IMR-90 (cell line): ENCODE measurements at regions not wholly inside any gene's neighbourhood (a gene's known extent, or its start where the extent isn't known, plus 50 kb on each side); places are given as distances from the start of the nearest gene placed in this dataset.

ENCODE experiments used
- ATAC-seq: fragments of 200-7000 bp; cut with Tn5 transposase; 2 replicates; pipeline ENCODE4 v1.9.1; 2020; ENCODE audit warnings: low read depth, mild to moderate bottlenecking, moderate library complexity
- BruUV-seq: library from RNA; stranded (reverse); fragments of 400-500 nt; replicated peaks from 2 replicates; lab custom pipeline; 2021; lab: Mats Ljungman, UMichigan
- CTCF ChIA-PET: fragments of 300-600 bp; formaldehyde crosslinking; extraction: SDS; loops from one replicate; lab custom pipeline; 2021; ENCODE audit warnings: antibody characterized with exemption; lab: Yijun Ruan, JAX
- POLR2A ChIA-PET: fragments of 300-600 bp; sonication (Branson Sonifier 250); formaldehyde crosslinking; loops from one replicate; lab custom pipeline; 2022; ENCODE audit warnings: antibody characterized with exemption; ENCODE audit not compliant: unreplicated experiment; lab: Charles Lee
- DNase-seq: peaks from one replicate; pipeline ENCODE4 v3.0.0; 2013
- H2AFZ ChIP-seq: replicated peaks from 2 replicates; pipeline ENCODE3; 2013; ENCODE audit warnings: low read length, mild to moderate bottlenecking; ENCODE audit not compliant: poor library complexity
- H2AK5ac ChIP-seq: 2 replicates; pipeline ENCODE4 v1.6.1; 2013; ENCODE audit warnings: low read depth, low read length, inconsistent platforms
- H2AK9ac ChIP-seq: replicated peaks from 2 replicates; pipeline ENCODE3; 2013; ENCODE audit warnings: mild to moderate bottlenecking, low read depth, low read length, moderate library complexity; ENCODE audit not compliant: poor library complexity
- H2BK120ac ChIP-seq: 2 replicates; pipeline ENCODE4 v1.6.1; 2013; ENCODE audit warnings: low read depth, low read length, inconsistent platforms
- H2BK15ac ChIP-seq: 3 replicates; pipeline ENCODE4 v1.6.1; 2013; ENCODE audit warnings: low read depth, low read length, inconsistent platforms
- H2BK20ac ChIP-seq: 2 replicates; pipeline ENCODE4 v1.6.1; 2013; ENCODE audit warnings: low read depth, mild to moderate bottlenecking, inconsistent platforms, low read length, moderate library complexity
- H2BK5ac ChIP-seq: 2 replicates; pipeline ENCODE4 v1.6.1; 2013; ENCODE audit warnings: mild to moderate bottlenecking, low read depth, low read length, inconsistent platforms; ENCODE audit not compliant: poor library complexity, severe bottlenecking
- H3K14ac ChIP-seq: replicated peaks from 2 replicates; pipeline ENCODE4 v1.6.1; 2013; ENCODE audit warnings: low read depth, low read length, inconsistent platforms
- H3K18ac ChIP-seq: 2 replicates; pipeline ENCODE4 v1.6.1; 2013; ENCODE audit warnings: low read depth, low read length, control low read depth
- H3K23ac ChIP-seq: 2 replicates; pipeline ENCODE4 v1.6.1; 2013; ENCODE audit warnings: low read depth, low read length, inconsistent platforms
- H3K27ac ChIP-seq: 2 replicates; pipeline ENCODE4 v1.5.1; 2013; ENCODE audit warnings: mild to moderate bottlenecking, control low read depth, low read length; ENCODE audit not compliant: insufficient read depth
- H3K27me3 ChIP-seq: 2 replicates; pipeline ENCODE4 v1.6.1; 2013; ENCODE audit warnings: low read length; ENCODE audit not compliant: control insufficient read depth, insufficient read depth
- H3K36me3 ChIP-seq: 2 replicates; pipeline ENCODE4 v1.6.1; 2013; ENCODE audit warnings: low read length, mixed read lengths; ENCODE audit not compliant: control insufficient read depth, insufficient read depth
- H3K4ac ChIP-seq: 2 replicates; pipeline ENCODE4 v1.6.1; 2013; ENCODE audit warnings: low read depth, low read length, inconsistent platforms
- H3K4me1 ChIP-seq: 2 replicates; pipeline ENCODE4 v1.6.1; 2013; ENCODE audit warnings: low read length, mixed read lengths; ENCODE audit not compliant: control insufficient read depth, insufficient read depth
- H3K4me2 ChIP-seq: 2 replicates; pipeline ENCODE4 v1.6.1; 2013; ENCODE audit warnings: low read depth, mild to moderate bottlenecking, control low read depth, low read length, moderate library complexity
- H3K4me3 ChIP-seq: 2 replicates; pipeline ENCODE4 v1.5.1; 2013; ENCODE audit warnings: low read depth, mild to moderate bottlenecking, control low read depth, low read length, moderate library complexity; ENCODE audit not compliant: insufficient read depth
- H3K56ac ChIP-seq: 2 replicates; pipeline ENCODE4 v1.6.1; 2013; ENCODE audit warnings: low read length, inconsistent platforms; ENCODE audit not compliant: insufficient read depth; ENCODE audit errors: extremely low read depth
- H3K79me1 ChIP-seq, 2 experiments: 2 replicates each; pipeline ENCODE4 v1.6.1; 2013; ENCODE audit warnings: low read length in 2 of 2, inconsistent platforms in 1 of 2, low read depth in 1 of 2
- H3K9ac ChIP-seq: 2 replicates; pipeline ENCODE4 v1.6.1; 2013; ENCODE audit warnings: low read depth, low read length, control low read depth
- H3K9me1 ChIP-seq: 2 replicates; pipeline ENCODE4 v1.6.1; 2013; ENCODE audit warnings: low read length, inconsistent platforms; ENCODE audit not compliant: insufficient read depth
- H3K9me3 ChIP-seq: 2 replicates; pipeline ENCODE4 v1.6.1; 2013; ENCODE audit warnings: low read length; ENCODE audit not compliant: control insufficient read depth, insufficient read depth
- H4K20me1 ChIP-seq: 2 replicates; pipeline ENCODE4 v1.6.1; 2013; ENCODE audit warnings: low read length, inconsistent platforms; ENCODE audit not compliant: insufficient read depth
- H4K5ac ChIP-seq: 2 replicates; pipeline ENCODE4 v1.6.1; 2013; ENCODE audit warnings: mild to moderate bottlenecking, low read depth, low read length, control low read depth
- H4K8ac ChIP-seq, 2 experiments: 2 replicates each; pipeline ENCODE4 v1.6.1; 2013; ENCODE audit warnings: low read depth in 2 of 2, low read length in 2 of 2, control low read depth in 1 of 2, inconsistent platforms in 1 of 2
- H4K91ac ChIP-seq: 2 replicates; pipeline ENCODE4 v1.6.1; 2013; ENCODE audit warnings: low read depth, low read length, inconsistent platforms; ENCODE audit not compliant: insufficient read depth
- BHLHE40 ChIP-seq: fragments of 150-350 bp; IDR thresholded peaks from 2 replicates; pipeline ENCODE4 v1.6.1; 2016; ENCODE audit warnings: mild to moderate bottlenecking, low read depth, low read length
- CEBPB ChIP-seq: IDR thresholded peaks from 2 replicates; pipeline ENCODE4 v1.6.1; 2012; ENCODE audit warnings: low read depth, low read length, improper control_type of control experiment
- CHD1 ChIP-seq: IDR thresholded peaks from 2 replicates; pipeline ENCODE4 v1.6.1; 2012; ENCODE audit warnings: low read depth, low read length, improper control_type of control experiment
- FOS ChIP-seq: fragments of 150-350 bp; IDR thresholded peaks from 2 replicates; pipeline ENCODE4 v1.6.1; 2016; ENCODE audit warnings: low read depth, low read length
- MAFK ChIP-seq: IDR thresholded peaks from 2 replicates; pipeline ENCODE4 v1.6.1; 2012; ENCODE audit warnings: low read depth, low read length, improper control_type of control experiment
- MAZ ChIP-seq: IDR thresholded peaks from 2 replicates; pipeline ENCODE4 v1.6.1; 2012; ENCODE audit warnings: low read depth, mild to moderate bottlenecking, low read length, improper control_type of control experiment, moderate library complexity, borderline replicate concordance
- MXI1 ChIP-seq: IDR thresholded peaks from 2 replicates; pipeline ENCODE4 v1.6.1; 2012; ENCODE audit warnings: low read depth, mild to moderate bottlenecking, low read length, moderate library complexity, borderline replicate concordance
- NFE2L2 ChIP-seq: fragments of 150-350 bp; IDR thresholded peaks from 2 replicates; pipeline ENCODE4 v1.6.1; 2016; ENCODE audit warnings: low read depth, mild to moderate bottlenecking, low read length
- POLR2A ChIP-seq: IDR thresholded peaks from 2 replicates; pipeline ENCODE4 v1.6.1; 2012; ENCODE audit warnings: mild to moderate bottlenecking, low read depth, low read length
- RAD21 ChIP-seq: IDR thresholded peaks from 2 replicates; pipeline ENCODE4 v1.6.1; 2012; ENCODE audit warnings: low read length, improper control_type of control experiment
- RCOR1 ChIP-seq: IDR thresholded peaks from 2 replicates; pipeline ENCODE4 v1.6.1; 2012; ENCODE audit warnings: mild to moderate bottlenecking, low read length, improper control_type of control experiment; ENCODE audit not compliant: insufficient replicate concordance
- RFX5 ChIP-seq: IDR thresholded peaks from 2 replicates; pipeline ENCODE4 v1.8.0; 2012; ENCODE audit warnings: low read depth, mild to moderate bottlenecking, low read length, moderate library complexity
- SMC3 ChIP-seq: fragments of 150-350 bp; IDR thresholded peaks from 2 replicates; pipeline ENCODE4 v1.6.1; 2016; ENCODE audit warnings: low read depth, mild to moderate bottlenecking, antibody characterized with exemption, low read length, moderate library complexity
- WGBS, 2 experiments: methylation state at CpG; one replicate each; pipeline versions ENCODE4 v1.1.5 to v1.1.7; 2013; ENCODE audit warnings: missing lambda C conversion rate in 2 of 2; ENCODE audit not compliant: insufficient read length in 1 of 2; ENCODE audit errors: extremely low coverage in 2 of 2; 5-methylcytosine and 5-hydroxymethylcytosine counted together
- dilution Hi-C: fragments of 300-500 bp; cut with HindIII; formaldehyde crosslinking; loops from one replicate; pipeline ENCODE4 v1.14.3; 2018; ENCODE audit warnings: low sequenced_read_pairs; ENCODE audit not compliant: unreplicated experiment
- in situ Hi-C: fragments of 300-500 bp; cut with MboI; formaldehyde crosslinking; loops from 3 replicates; pipeline ENCODE4 v1.14.3; 2019; ENCODE audit warnings: low sequenced_read_pairs, inconsistent platforms, mixed read lengths
- intact Hi-C: fragments of 100-400 bp; cut with micrococcal nuclease; formaldehyde crosslinking; loops from 2 replicates; pipeline ENCODE4 v1.10.0; 2022
- TF ChIP-seq, protein P1 (sequence below): fragments of 150-350 bp; IDR thresholded peaks from 2 replicates; pipeline ENCODE4 v1.6.1; 2017; ENCODE audit warnings: mild to moderate bottlenecking, antibody characterized with exemption, low read length, low read depth
- TF ChIP-seq, protein P2 (sequence below): conservative IDR thresholded peaks from 2 replicates; pipeline ENCODE4 v1.5.1; 2012; ENCODE audit warnings: mild to moderate bottlenecking, low read depth, low read length, improper control_type of control experiment
- TF ChIP-seq, protein P3 (sequence below): fragments of 150-350 bp; IDR thresholded peaks from 2 replicates; pipeline ENCODE4 v1.6.1; 2016; ENCODE audit warnings: low read depth, mild to moderate bottlenecking, low read length, moderate library complexity, borderline replicate concordance

DNA sequence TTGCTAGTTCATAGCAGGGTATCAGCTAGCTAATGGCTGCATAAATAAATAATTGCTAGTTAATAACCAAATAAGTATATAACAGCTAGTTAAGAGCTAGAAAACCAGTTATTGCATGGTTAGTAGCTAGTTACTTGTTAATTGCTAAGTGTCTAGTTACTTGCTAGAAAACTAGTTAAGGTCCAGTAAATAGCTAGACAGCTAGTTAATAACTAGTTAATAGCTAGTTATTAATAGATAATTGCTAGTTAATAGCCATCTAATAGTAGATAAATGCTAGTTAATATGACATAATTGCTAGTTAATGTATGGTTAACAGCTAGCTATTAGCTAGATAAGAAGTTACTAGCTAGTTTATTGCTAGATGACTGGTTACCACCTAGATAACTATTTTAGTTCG, 629.9 kb upstream of the CT83 start:
- no peak overlapping the region for H3K56ac ChIP-seq
- DNase-seq (no peak), ATAC-seq (no peak)
- H2BK5ac ChIP-seq = no peak overlapping the region
- no peak overlapping the region for H3K4ac ChIP-seq
- H3K9me3 ChIP-seq = 0 out of 2 replicates have a peak, but pooled peaks cover 1% of the 10 kb centered on the region
- H4K20me1 ChIP-seq = no peaks in the 10 kb centered on the region
- no peak overlapping the region for H3K14ac ChIP-seq
- BruUV-seq = no TSS peak
- H3K4me3 ChIP-seq = no peak overlapping the region
- no peaks in the 10 kb centered on the region for H3K36me3 ChIP-seq
- TF ChIP-seq MAFK = no peak
- TF ChIP-seq, protein P1, sequence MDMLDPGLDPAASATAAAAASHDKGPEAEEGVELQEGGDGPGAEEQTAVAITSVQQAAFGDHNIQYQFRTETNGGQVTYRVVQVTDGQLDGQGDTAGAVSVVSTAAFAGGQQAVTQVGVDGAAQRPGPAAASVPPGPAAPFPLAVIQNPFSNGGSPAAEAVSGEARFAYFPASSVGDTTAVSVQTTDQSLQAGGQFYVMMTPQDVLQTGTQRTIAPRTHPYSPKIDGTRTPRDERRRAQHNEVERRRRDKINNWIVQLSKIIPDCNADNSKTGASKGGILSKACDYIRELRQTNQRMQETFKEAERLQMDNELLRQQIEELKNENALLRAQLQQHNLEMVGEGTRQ = no peak
- no peak for TF ChIP-seq RAD21
- no peak for TF ChIP-seq BHLHE40
- TF ChIP-seq CEBPB = no peak
- TF ChIP-seq MAZ = no peak
- no peak for TF ChIP-seq NFE2L2
- TF ChIP-seq, protein P2, sequence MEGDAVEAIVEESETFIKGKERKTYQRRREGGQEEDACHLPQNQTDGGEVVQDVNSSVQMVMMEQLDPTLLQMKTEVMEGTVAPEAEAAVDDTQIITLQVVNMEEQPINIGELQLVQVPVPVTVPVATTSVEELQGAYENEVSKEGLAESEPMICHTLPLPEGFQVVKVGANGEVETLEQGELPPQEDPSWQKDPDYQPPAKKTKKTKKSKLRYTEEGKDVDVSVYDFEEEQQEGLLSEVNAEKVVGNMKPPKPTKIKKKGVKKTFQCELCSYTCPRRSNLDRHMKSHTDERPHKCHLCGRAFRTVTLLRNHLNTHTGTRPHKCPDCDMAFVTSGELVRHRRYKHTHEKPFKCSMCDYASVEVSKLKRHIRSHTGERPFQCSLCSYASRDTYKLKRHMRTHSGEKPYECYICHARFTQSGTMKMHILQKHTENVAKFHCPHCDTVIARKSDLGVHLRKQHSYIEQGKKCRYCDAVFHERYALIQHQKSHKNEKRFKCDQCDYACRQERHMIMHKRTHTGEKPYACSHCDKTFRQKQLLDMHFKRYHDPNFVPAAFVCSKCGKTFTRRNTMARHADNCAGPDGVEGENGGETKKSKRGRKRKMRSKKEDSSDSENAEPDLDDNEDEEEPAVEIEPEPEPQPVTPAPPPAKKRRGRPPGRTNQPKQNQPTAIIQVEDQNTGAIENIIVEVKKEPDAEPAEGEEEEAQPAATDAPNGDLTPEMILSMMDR = no peak
- no peak for TF ChIP-seq RCOR1
- TF ChIP-seq, protein P3, sequence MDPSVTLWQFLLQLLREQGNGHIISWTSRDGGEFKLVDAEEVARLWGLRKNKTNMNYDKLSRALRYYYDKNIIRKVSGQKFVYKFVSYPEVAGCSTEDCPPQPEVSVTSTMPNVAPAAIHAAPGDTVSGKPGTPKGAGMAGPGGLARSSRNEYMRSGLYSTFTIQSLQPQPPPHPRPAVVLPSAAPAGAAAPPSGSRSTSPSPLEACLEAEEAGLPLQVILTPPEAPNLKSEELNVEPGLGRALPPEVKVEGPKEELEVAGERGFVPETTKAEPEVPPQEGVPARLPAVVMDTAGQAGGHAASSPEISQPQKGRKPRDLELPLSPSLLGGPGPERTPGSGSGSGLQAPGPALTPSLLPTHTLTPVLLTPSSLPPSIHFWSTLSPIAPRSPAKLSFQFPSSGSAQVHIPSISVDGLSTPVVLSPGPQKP = no peak
- no peak for TF ChIP-seq RFX5
- no peak for TF ChIP-seq SMC3
- TF ChIP-seq MXI1 = no peak
- no peak for TF ChIP-seq POLR2A
- no peak for TF ChIP-seq FOS
- no peak for TF ChIP-seq CHD1
- no peaks in the 10 kb centered on the region for H3K4me1 ChIP-seq
- no peak overlapping the region for H2BK20ac ChIP-seq
- H3K9me1 ChIP-seq = no peaks in the 10 kb centered on the region
- H4K5ac ChIP-seq = no peak overlapping the region
- no peak overlapping the region for H2AK9ac ChIP-seq
- H2BK120ac ChIP-seq = no peak overlapping the region
- no peak overlapping the region for H3K23ac ChIP-seq
- no peak overlapping the region for H4K8ac ChIP-seq
- H3K79me1 ChIP-seq = no peaks in the 10 kb centered on the region
- CTCF ChIA-PET = no interaction called here
- dilution Hi-C loops (no loop called here), in situ Hi-C loops (no loop called here), intact Hi-C loops (no loop called here)
- POLR2A ChIA-PET = no interaction called here
- no peak overlapping the region for H3K27ac ChIP-seq
- no peaks in the 10 kb centered on the region for H3K27me3 ChIP-seq
- no peak overlapping the region for H3K4me2 ChIP-seq
- H3K9ac ChIP-seq = no peak overlapping the region
- no CpG with 5 or more reads among the region's 1 CpG for WGBS, 2 experiments
- H3K18ac ChIP-seq = no peak overlapping the region
- H2AFZ ChIP-seq = no peak overlapping the region
- H2AK5ac ChIP-seq = no peak overlapping the region
- no peak overlapping the region for H4K91ac ChIP-seq
- H2BK15ac ChIP-seq = no peak overlapping the region
